Left ventricle myocardium inferior (tissue), 1 donor: ENCODE measurements at regions not wholly inside any gene's neighbourhood (a gene's known extent, or its start where the extent isn't known, plus 50 kb on each side); places are given as distances from the start of the nearest gene placed in this dataset.

ENCODE experiments used
- DNase-seq: peaks from one replicate; pipeline ENCODE4 v3.0.0-alpha.2; 2020
- H3K27ac ChIP-seq: fragments of 200-600 bp; replicated peaks from 2 replicates; pipeline ENCODE4 v1.8.0; 2021
- H3K27me3 ChIP-seq: fragments of 200-600 bp; 2 replicates; pipeline ENCODE4 v1.8.0; 2021; ENCODE audit warnings: low read depth
- H3K36me3 ChIP-seq: fragments of 200-600 bp; 2 replicates; pipeline ENCODE4 v1.8.0; 2021
- H3K4me1 ChIP-seq: fragments of 200-600 bp; 2 replicates; pipeline ENCODE4 v1.8.0; 2021
- H3K4me3 ChIP-seq: fragments of 200-600 bp; 2 replicates; pipeline ENCODE4 v1.8.0; 2021; ENCODE audit warnings: mild to moderate bottlenecking, moderate library complexity
- H3K9me3 ChIP-seq: fragments of 200-600 bp; replicated peaks from 2 replicates; pipeline ENCODE4 v1.8.0; 2021
- CTCF ChIP-seq: fragments of 200-600 bp; IDR thresholded peaks from 2 replicates; pipeline ENCODE4 v1.8.0; 2021; ENCODE audit warnings: antibody characterized with exemption, mild to moderate bottlenecking, borderline replicate concordance
- intact Hi-C: fragments of 100-400 bp; cut with micrococcal nuclease; formaldehyde crosslinking; loops from one replicate; pipeline ENCODE4 v1.11.0; 2022
- donor health status: DM: no; HTN: yes; CAD: no; lungs with severe emphysema.

- intact Hi-C loops = no loop called here
- Histone ChIP-seq H3K9me3 (no peaks in the 10 kb centered on the region), H3K27me3 (peaks cover 61% of the 10 kb centered on the region), H3K27ac (no peak overlapping the region), H3K36me3 (no peaks in the 10 kb centered on the region), H3K4me1 (no peaks in the 10 kb centered on the region), H3K4me3 (no peak overlapping the region)
- TF ChIP-seq CTCF = no peak
- DNase-seq = no peak
Measured at GRCh38 chr10:9193120-9193519, 1138.6 kb downstream of the GATA3 start.

DNA sequence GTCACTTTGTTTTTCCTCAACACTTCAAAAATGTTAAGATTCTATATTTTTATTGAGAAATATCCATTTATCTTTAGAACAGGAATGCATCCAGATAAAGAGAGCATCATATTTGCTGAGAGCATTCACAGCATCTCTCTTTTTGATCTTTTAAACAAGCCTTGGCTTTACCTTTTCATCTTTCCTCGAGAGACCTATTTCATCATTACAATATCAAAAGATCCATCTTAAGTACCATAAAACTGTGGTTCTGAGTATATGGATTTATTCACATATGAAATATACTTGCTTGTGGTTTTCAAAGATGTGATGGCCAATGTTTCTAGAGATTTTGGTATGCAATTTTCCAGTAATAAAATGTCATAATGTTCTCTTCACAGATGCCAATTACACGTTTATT is 1140.9 kb downstream of the GATA3 start:
- no peaks in the 10 kb centered on the region for H3K9me3 ChIP-seq
- DNase-seq = no peak
- TF ChIP-seq CTCF = no peak
- H3K27ac ChIP-seq = no peak overlapping the region
- H3K27me3 ChIP-seq = peaks cover 61% of the 10 kb centered on the region
- no peaks in the 10 kb centered on the region for H3K4me1 ChIP-seq
- no peak overlapping the region for H3K4me3 ChIP-seq
- intact Hi-C loops = no loop called here
- no peaks in the 10 kb centered on the region for H3K36me3 ChIP-seq

GRCh38 chr10:9198611-9199010 is 1144.1 kb downstream of the GATA3 start:
- Histone ChIP-seq H3K27ac (no peak overlapping the region), H3K27me3 (peaks cover 85% of the 10 kb centered on the region), H3K4me3 (no peak overlapping the region), H3K9me3 (no peaks in the 10 kb centered on the region), H3K4me1 (no peaks in the 10 kb centered on the region), H3K36me3 (no peaks in the 10 kb centered on the region)
- no peak for DNase-seq
- intact Hi-C loops = no loop called here
- TF ChIP-seq CTCF = no peak

GRCh38 chr10:9205558-9205957 is 1151.1 kb downstream of the GATA3 start:
- Histone ChIP-seq H3K4me3 (no peak overlapping the region), H3K9me3 (no peaks in the 10 kb centered on the region), H3K4me1 (no peaks in the 10 kb centered on the region), H3K36me3 (no peaks in the 10 kb centered on the region), H3K27me3 (peaks cover 47% of the 10 kb centered on the region), H3K27ac (no peak overlapping the region)
- TF ChIP-seq CTCF = no peak
- DNase-seq = no peak
- intact Hi-C loops = no loop called here

DNA sequence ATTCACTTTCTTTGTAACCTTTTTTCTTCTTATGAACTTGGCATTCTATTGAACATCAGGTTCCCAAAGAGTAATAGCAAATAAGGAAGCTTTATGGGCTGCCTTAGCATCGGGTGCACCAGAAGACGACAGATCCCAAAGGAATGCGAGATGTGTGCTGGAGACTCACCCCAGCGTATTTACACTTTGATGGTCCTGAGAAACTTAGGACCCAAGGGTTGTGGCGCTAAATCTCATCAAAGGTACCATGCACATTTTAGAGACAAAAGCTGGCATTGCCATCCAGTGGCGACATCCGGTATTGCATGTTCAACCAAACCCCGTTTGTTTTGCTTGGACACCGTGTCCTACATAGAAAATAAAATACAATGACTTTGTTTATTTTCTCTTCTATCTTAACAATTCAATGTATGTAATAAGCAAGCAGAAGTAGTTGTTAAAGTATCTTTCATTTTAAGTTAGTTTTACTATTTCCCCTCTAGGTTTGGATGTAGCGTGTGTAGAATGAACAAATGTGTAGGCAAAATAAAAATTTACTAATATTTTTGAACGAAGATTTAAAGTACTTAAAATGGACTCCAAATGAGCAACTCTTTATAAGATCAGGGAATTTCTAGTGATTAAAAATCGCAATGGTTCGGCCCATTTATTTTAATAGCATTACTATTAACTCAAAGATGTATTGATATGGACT is 1154.8 kb downstream of the GATA3 start:
- no peak overlapping the region for H3K4me3 ChIP-seq
- intact Hi-C loops = no loop called here
- H3K27ac ChIP-seq = no peak overlapping the region
- H3K9me3 ChIP-seq = no peaks in the 10 kb centered on the region
- H3K4me1 ChIP-seq = no peaks in the 10 kb centered on the region
- peaks cover 30% of the 10 kb centered on the region for H3K27me3 ChIP-seq
- H3K36me3 ChIP-seq = no peaks in the 10 kb centered on the region
- DNase-seq = peak; percentile 43
- TF ChIP-seq CTCF = peak; percentile 91

GRCh38 chr10:9211228-9211627 is 1156.7 kb downstream of the GATA3 start:
- TF ChIP-seq CTCF = peak; percentile 37
- no peaks in the 10 kb centered on the region for H3K4me1 ChIP-seq
- H3K9me3 ChIP-seq = no peaks in the 10 kb centered on the region
- no peak for DNase-seq
- intact Hi-C loops = no loop called here
- no peak overlapping the region for H3K27ac ChIP-seq
- H3K36me3 ChIP-seq = no peaks in the 10 kb centered on the region
- H3K4me3 ChIP-seq = no peak overlapping the region
- peaks cover 37% of the 10 kb centered on the region for H3K27me3 ChIP-seq
